HepG2 (cell line): ENCODE measurements at regions not wholly inside any gene's neighbourhood (a gene's known extent, or its start where the extent isn't known, plus 50 kb on each side); places are given as distances from the start of the nearest gene placed in this dataset.

Experiments
- ATAC-seq: fragments of 200-7000 bp; cut with Tn5 transposase; 3 replicates; pipeline ENCODE4 v1.9.1; 2020; ENCODE audit warnings: mild to moderate bottlenecking, moderate library complexity
- BruUV-seq: library from RNA; stranded (reverse); fragments of 400-500 nt; replicated peaks from 2 replicates; lab custom pipeline; 2021; lab: Mats Ljungman, UMichigan
- CTCF ChIA-PET: fragments of 300-600 bp; formaldehyde crosslinking; extraction: SDS; loops from one replicate; lab custom pipeline; 2021; ENCODE audit warnings: low total read pairs, inconsistent platforms, low intra/inter-chr PET ratio; lab: Yijun Ruan, JAX
- POLR2A ChIA-PET: fragments of 350-600 bp; sonication (Branson Sonifier 250); formaldehyde crosslinking; loops from one replicate; lab custom pipeline; 2020; ENCODE audit warnings: antibody characterized with exemption, inconsistent platforms; lab: Yijun Ruan, JAX
- DNase-seq: peaks from one replicate; pipeline ENCODE4 v3.0.0-alpha.2; 2015; ENCODE audit warnings: low spot score
- FAIRE-seq: peaks from 3 replicates; lab custom pipeline; 2011; peaks lifted over from hg19 to GRCh38; lab: Jason Lieb, UNC
- H2AFZ ChIP-seq: one replicate; pipeline ENCODE4 v1.6.1; 2011; ENCODE audit warnings: low read length, inconsistent platforms
- H3K27ac ChIP-seq: fragments of 300-600 bp; 3 replicates; pipeline ENCODE4 v1.8.0; 2011; ENCODE audit warnings: mixed run types, mild to moderate bottlenecking, mixed read lengths, low read length, inconsistent platforms; ENCODE audit not compliant: insufficient read depth; ENCODE audit errors: extremely low read length
- H3K27me3 ChIP-seq, 2 experiments: fragments of 200-600 bp in 1 of 2; 2 replicates in 1 of 2; 3 replicates in 1 of 2; pipeline versions ENCODE4 v1.6.0 to v1.8.0; 2011; ENCODE audit warnings: low read length in 2 of 2, mild to moderate bottlenecking in 2 of 2, moderate library complexity in 2 of 2, inconsistent platforms in 1 of 2; ENCODE audit not compliant: insufficient read depth in 2 of 2, control insufficient read depth in 1 of 2
- H3K36me3 ChIP-seq, 2 experiments: fragments of 200-600 bp in 1 of 2; replicated peaks in 1 of 2; 2 replicates in 1 of 2; 3 replicates in 1 of 2; pipeline versions ENCODE4 v1.5.1 to v1.8.0; 2011; ENCODE audit warnings: low read length in 2 of 2, inconsistent platforms in 1 of 2; ENCODE audit not compliant: insufficient read depth in 2 of 2, control insufficient read depth in 1 of 2
- H3K4me1 ChIP-seq: 2 replicates; pipeline ENCODE4 v1.5.1; 2012; ENCODE audit warnings: low read length, inconsistent platforms; ENCODE audit not compliant: insufficient read depth
- H3K4me2 ChIP-seq: 2 replicates; pipeline ENCODE4 v1.6.0; 2011; ENCODE audit warnings: low read depth, low read length, inconsistent platforms
- H3K4me3 ChIP-seq, 3 experiments: fragments of 200-600 bp in 1 of 3; sonication (generic), shearing (Covaris generic) in 1 of 3; replicated peaks in 1 of 3; 2 replicates each; pipeline ENCODE4 v1.5.1; 2011 to 2016; ENCODE audit warnings: low read length in 3 of 3, inconsistent platforms in 2 of 3, low read depth in 2 of 3, mild to moderate bottlenecking in 2 of 3, control low read depth in 1 of 3, mixed read lengths in 1 of 3; ENCODE audit not compliant: insufficient read depth in 1 of 3
- H3K79me2 ChIP-seq: one replicate; pipeline ENCODE4 v1.6.1; 2011; ENCODE audit warnings: low read length, inconsistent platforms; ENCODE audit not compliant: insufficient read depth
- H3K9ac ChIP-seq: 2 replicates; pipeline ENCODE4 v1.6.0; 2011; ENCODE audit warnings: mild to moderate bottlenecking, low read depth, low read length, inconsistent platforms; ENCODE audit not compliant: insufficient read depth
- H3K9me3 ChIP-seq: 2 replicates; pipeline ENCODE4 v1.5.1; 2012; ENCODE audit warnings: mild to moderate bottlenecking, low read length
- H4K20me1 ChIP-seq: 2 replicates; pipeline ENCODE4 v1.6.0; 2011; ENCODE audit warnings: inconsistent platforms, mild to moderate bottlenecking, low read length, moderate library complexity; ENCODE audit not compliant: insufficient read depth
- EED ChIP-seq: sonication (generic); formaldehyde crosslinking; IDR thresholded peaks from 2 replicates; pipeline ENCODE4 v1.5.0; 2020; ENCODE audit warnings: mild to moderate bottlenecking, missing genetic modification reagents
- KDM5A ChIP-seq: fragments of 200-600 bp; sonication (generic); IDR thresholded peaks from 2 replicates; pipeline ENCODE4 v1.7.0; 2018; ENCODE audit warnings: antibody characterized with exemption, mild to moderate bottlenecking, low read length, borderline replicate concordance
- KDM5B ChIP-seq: sonication (generic); formaldehyde crosslinking; IDR thresholded peaks from 2 replicates; pipeline ENCODE4 v1.4.0; 2020; ENCODE audit warnings: missing genetic modification reagents, mild to moderate bottlenecking, borderline replicate concordance
- KLF12 ChIP-seq: sonication (generic); formaldehyde crosslinking; IDR thresholded peaks from 2 replicates; pipeline ENCODE4 v1.4.0; 2020; ENCODE audit warnings: missing genetic modification reagents, borderline replicate concordance
- PITX1 ChIP-seq: sonication (generic); formaldehyde crosslinking; IDR thresholded peaks from 2 replicates; pipeline ENCODE4 v1.5.1; 2020; ENCODE audit warnings: mild to moderate bottlenecking, missing genetic modification reagents
- RFXANK ChIP-seq: IDR thresholded peaks from 2 replicates; pipeline ENCODE4 v1.6.1; 2016
- RXRA ChIP-seq: sonication (generic); formaldehyde crosslinking; IDR thresholded peaks from 2 replicates; pipeline ENCODE4 v1.5.1; 2020; ENCODE audit warnings: missing genetic modification reagents
- TBX3 ChIP-seq: fragments of 450-650 bp; IDR thresholded peaks from 2 replicates; pipeline ENCODE4 v1.6.1; 2017; ENCODE audit warnings: antibody characterized with exemption, mild to moderate bottlenecking, inconsistent platforms, borderline replicate concordance
- TGIF2 ChIP-seq: IDR thresholded peaks from 2 replicates; pipeline ENCODE4 v1.6.1; 2016; ENCODE audit warnings: control low read depth, missing compliant biosample characterization
- TOPORS ChIP-seq: sonication (generic); formaldehyde crosslinking; IDR thresholded peaks from 2 replicates; pipeline ENCODE4 v1.8.0; 2023; ENCODE audit warnings: mild to moderate bottlenecking, missing genetic modification reagents
- ZBTB38 ChIP-seq: sonication (generic); formaldehyde crosslinking; IDR thresholded peaks from 2 replicates; pipeline ENCODE4 v1.5.1; 2020; ENCODE audit warnings: mild to moderate bottlenecking, missing genetic modification reagents
- ZMYM4 ChIP-seq: sonication (generic); formaldehyde crosslinking; IDR thresholded peaks from 2 replicates; pipeline ENCODE4 v1.8.1; 2023; ENCODE audit warnings: mild to moderate bottlenecking, missing genetic modification reagents
- ZNF280B ChIP-seq: sonication (generic); formaldehyde crosslinking; IDR thresholded peaks from 2 replicates; pipeline ENCODE4 v1.5.0; 2020; ENCODE audit warnings: missing genetic modification reagents, mild to moderate bottlenecking, borderline replicate concordance
- ZNF891 ChIP-seq: sonication (generic); formaldehyde crosslinking; IDR thresholded peaks from 2 replicates; pipeline ENCODE4 v1.5.0; 2020; ENCODE audit warnings: mild to moderate bottlenecking, missing genetic modification reagents
- ZSCAN9 ChIP-seq: IDR thresholded peaks from 2 replicates; pipeline ENCODE4 v1.6.1; 2016; ENCODE audit warnings: borderline replicate concordance
- WGBS: methylation state at CpG from one replicate; pipeline ENCODE4 v1.1.6; 2017; ENCODE audit warnings: low lambda C conversion rate; 5-methylcytosine and 5-hydroxymethylcytosine counted together
- in situ Hi-C: cut with HindIII; loops from 2 replicates; pipeline ENCODE4 v1.10.0; 2017; ENCODE audit warnings: low pct_unique_long_range_greater_than_20kb; ENCODE audit not compliant: extremely low pct_ligation_motif_present
- intact Hi-C: fragments of 100-400 bp; cut with micrococcal nuclease; formaldehyde crosslinking; loops from one replicate; pipeline ENCODE4 v1.10.0; 2022; ENCODE audit not compliant: unreplicated experiment
- TF ChIP-seq, protein P1 (sequence below): sonication (generic); formaldehyde crosslinking; conservative IDR thresholded peaks from 2 replicates; pipeline ENCODE4 v1.8.0; 2022; ENCODE audit warnings: missing genetic modification reagents
- TF ChIP-seq, protein P2 (sequence below): sonication (generic); formaldehyde crosslinking; conservative IDR thresholded peaks from 2 replicates; pipeline ENCODE4 v1.4.0; 2020; ENCODE audit warnings: missing genetic modification reagents
- TF ChIP-seq, protein P3 (sequence below): sonication (generic); formaldehyde crosslinking; IDR thresholded peaks from 2 replicates; pipeline ENCODE4 v1.4.0; 2020; ENCODE audit warnings: mild to moderate bottlenecking, missing genetic modification reagents

DNA sequence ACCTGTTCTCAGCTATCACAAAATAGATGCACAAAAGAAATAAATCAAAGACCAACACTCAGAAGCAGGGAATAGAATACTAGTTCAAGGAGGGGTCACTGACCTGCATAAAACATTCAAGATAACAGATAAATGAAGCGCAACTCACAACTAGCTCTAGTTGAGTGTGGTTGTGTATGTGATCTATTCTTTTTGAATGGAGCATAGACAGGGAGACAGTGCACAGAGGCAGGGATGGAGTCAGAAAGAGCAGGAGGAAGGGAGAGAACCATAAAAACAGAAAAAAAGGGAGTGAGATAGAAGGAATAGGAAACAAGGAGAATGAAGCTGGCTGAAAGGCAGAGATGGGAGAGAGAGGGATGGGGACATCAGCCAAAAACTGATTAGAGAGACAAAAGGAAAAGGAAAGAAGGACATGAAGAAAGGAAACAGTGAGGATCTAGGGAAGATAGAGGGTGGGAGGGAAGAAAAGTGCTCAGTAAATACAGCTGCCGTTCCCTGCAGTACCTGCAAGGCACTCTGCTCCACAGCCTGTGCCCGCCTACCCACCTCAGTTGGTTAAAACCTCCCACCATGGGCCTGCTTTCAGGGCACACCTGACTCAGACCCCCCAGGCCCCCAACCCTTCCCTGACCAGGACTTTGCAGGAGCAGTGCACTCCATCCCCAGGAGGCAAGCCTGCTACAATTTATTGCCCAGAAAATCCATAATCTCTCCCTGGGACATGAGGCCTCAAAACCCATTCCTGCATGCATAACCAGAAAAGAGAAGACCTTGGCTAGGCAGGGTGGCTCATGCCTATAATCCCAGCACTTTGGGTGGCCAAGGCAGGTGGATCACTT lies 385.2 kb upstream of the POU3F1 start:
- no TSS peak for BruUV-seq

DNA sequence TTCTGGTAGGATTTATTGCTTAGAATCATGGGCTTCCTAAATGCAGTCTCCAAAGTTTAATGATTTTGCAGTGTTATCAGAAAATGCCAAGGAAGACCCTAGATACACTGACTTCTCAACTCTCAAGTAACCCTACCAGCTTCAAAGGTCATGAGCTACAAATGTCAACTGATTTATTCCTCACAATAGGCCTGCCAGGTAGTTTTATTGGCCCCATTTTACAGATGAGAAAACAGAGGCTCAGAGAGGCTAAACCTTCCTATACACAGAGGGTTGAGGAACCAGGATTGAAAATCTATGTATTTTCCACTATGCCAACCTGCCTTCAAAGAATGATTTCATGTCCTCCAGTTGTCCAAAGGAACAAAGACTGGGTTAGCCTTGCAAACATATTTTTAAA lies 384.4 kb upstream of the POU3F1 start:
- ChIA-PET POLR2A (no interaction called here), CTCF (no interaction called here)
- H3K36me3 ChIP-seq = no peaks in the 10 kb centered on the region
- no peak for ATAC-seq
- H3K4me2 ChIP-seq = no peak overlapping the region
- no peak for DNase-seq
- H3K27ac ChIP-seq = no peak overlapping the region
- no TSS peak for BruUV-seq
- intact Hi-C loops (no loop called here), in situ Hi-C loops (no loop called here)
- H3K79me2 ChIP-seq = no peaks in the 10 kb centered on the region
- no peak overlapping the region for H3K4me3 ChIP-seq
- H3K9ac ChIP-seq = no peak overlapping the region
- no peak overlapping the region for H2AFZ ChIP-seq
- H3K4me1 ChIP-seq = no peaks in the 10 kb centered on the region
- FAIRE-seq = no peak
- no peaks in the 10 kb centered on the region for H4K20me1 ChIP-seq
- H3K27me3 ChIP-seq = peaks cover 0 to 12% of the 10 kb centered on the region in 2 experiments; a peak in 2 of 5 replicates
- no peaks in the 10 kb centered on the region for H3K9me3 ChIP-seq
- no peak for TF ChIP-seq ZNF280B (CRISPR knock-in tag)
- no peak for TF ChIP-seq TGIF2 (CRISPR knock-in tag)
- TF ChIP-seq, protein P1, sequence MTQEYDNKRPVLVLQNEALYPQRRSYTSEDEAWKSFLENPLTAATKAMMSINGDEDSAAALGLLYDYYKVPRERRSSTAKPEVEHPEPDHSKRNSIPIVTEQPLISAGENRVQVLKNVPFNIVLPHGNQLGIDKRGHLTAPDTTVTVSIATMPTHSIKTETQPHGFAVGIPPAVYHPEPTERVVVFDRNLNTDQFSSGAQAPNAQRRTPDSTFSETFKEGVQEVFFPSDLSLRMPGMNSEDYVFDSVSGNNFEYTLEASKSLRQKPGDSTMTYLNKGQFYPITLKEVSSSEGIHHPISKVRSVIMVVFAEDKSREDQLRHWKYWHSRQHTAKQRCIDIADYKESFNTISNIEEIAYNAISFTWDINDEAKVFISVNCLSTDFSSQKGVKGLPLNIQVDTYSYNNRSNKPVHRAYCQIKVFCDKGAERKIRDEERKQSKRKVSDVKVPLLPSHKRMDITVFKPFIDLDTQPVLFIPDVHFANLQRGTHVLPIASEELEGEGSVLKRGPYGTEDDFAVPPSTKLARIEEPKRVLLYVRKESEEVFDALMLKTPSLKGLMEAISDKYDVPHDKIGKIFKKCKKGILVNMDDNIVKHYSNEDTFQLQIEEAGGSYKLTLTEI (CRISPR knock-in tag) = no peak
- TF ChIP-seq, protein P2, sequence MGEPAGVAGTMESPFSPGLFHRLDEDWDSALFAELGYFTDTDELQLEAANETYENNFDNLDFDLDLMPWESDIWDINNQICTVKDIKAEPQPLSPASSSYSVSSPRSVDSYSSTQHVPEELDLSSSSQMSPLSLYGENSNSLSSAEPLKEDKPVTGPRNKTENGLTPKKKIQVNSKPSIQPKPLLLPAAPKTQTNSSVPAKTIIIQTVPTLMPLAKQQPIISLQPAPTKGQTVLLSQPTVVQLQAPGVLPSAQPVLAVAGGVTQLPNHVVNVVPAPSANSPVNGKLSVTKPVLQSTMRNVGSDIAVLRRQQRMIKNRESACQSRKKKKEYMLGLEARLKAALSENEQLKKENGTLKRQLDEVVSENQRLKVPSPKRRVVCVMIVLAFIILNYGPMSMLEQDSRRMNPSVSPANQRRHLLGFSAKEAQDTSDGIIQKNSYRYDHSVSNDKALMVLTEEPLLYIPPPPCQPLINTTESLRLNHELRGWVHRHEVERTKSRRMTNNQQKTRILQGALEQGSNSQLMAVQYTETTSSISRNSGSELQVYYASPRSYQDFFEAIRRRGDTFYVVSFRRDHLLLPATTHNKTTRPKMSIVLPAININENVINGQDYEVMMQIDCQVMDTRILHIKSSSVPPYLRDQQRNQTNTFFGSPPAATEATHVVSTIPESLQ (CRISPR knock-in tag) = no peak
- TF ChIP-seq, protein P3, sequence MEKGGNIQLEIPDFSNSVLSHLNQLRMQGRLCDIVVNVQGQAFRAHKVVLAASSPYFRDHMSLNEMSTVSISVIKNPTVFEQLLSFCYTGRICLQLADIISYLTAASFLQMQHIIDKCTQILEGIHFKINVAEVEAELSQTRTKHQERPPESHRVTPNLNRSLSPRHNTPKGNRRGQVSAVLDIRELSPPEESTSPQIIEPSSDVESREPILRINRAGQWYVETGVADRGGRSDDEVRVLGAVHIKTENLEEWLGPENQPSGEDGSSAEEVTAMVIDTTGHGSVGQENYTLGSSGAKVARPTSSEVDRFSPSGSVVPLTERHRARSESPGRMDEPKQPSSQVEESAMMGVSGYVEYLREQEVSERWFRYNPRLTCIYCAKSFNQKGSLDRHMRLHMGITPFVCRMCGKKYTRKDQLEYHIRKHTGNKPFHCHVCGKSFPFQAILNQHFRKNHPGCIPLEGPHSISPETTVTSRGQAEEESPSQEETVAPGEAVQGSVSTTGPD (CRISPR knock-in tag) = no peak
- no peak for TF ChIP-seq ZNF891 (CRISPR knock-in tag)

More for the DNA sequence above, 385.2 kb upstream of the POU3F1 start:
- Histone ChIP-seq H3K4me1 (no peaks in the 10 kb centered on the region), H3K36me3 (no peaks in the 10 kb centered on the region), H2AFZ (no peak overlapping the region), H3K4me3 (no peak overlapping the region), H3K27me3 (peaks cover 0 to 12% of the 10 kb centered on the region in 2 experiments; a peak in 2 of 5 replicates), H3K9me3 (no peaks in the 10 kb centered on the region), H3K9ac (no peak overlapping the region), H3K79me2 (no peaks in the 10 kb centered on the region), H3K4me2 (no peak overlapping the region), H3K27ac (no peak overlapping the region), H4K20me1 (no peaks in the 10 kb centered on the region)
- 10% methylated on average over 3 of the region's 3 CpGs for WGBS
- CTCF ChIA-PET = no interaction called here
- intact Hi-C loops (no loop called here), in situ Hi-C loops (no loop called here)
- FAIRE-seq = no peak
- no peak for ATAC-seq
- POLR2A ChIA-PET = no interaction called here
- no peak for DNase-seq
- TF ChIP-seq ZSCAN9 = no peak
- no peak for TF ChIP-seq KDM5B (CRISPR knock-in tag)
- TF ChIP-seq ZMYM4 (CRISPR knock-in tag) = no peak
- no peak for TF ChIP-seq TOPORS
- TF ChIP-seq EED (CRISPR knock-in tag) = no peak
- TF ChIP-seq KLF12 (CRISPR knock-in tag) = no peak
- no peak for TF ChIP-seq RFXANK (CRISPR knock-in tag)
- no peak for TF ChIP-seq ZBTB38 (CRISPR knock-in tag)
- TF ChIP-seq TBX3 = no peak
- TF ChIP-seq PITX1 = no peak
- no peak for TF ChIP-seq KDM5A
- TF ChIP-seq RXRA = no peak
- TF ChIP-seq, all 625 proteins: peak for 0
